ENCODE measurements at regions not wholly inside any gene's neighbourhood (a gene's known extent, or its start where the extent isn't known, plus 50 kb on each side); places are given as distances from the start of the nearest gene placed in this dataset.

GRCh38 chr6:87767478-87767877 lies 65.4 kb upstream of the AKIRIN2 start:
- Histone ChIP-seq H3K4me1 (peaks cover 2% of the 10 kb centered on the region), H3K27me3 (ENCODE audit: low read depth) (no peaks in the 10 kb centered on the region), H3K27ac (no peak overlapping the region), H3K4me3 (no peak overlapping the region), H3K9me3 (no peaks in the 10 kb centered on the region), H3K36me3 (no peaks in the 10 kb centered on the region)
- DNase-seq (no peak), ATAC-seq (no peak)
- TF ChIP-seq CTCF (IDR thresholded peaks at IDR 0.05), result no peak
- intact Hi-C loops (cut with DNase I), result no loop called here

GRCh38 chr6:87766211-87766610 lies 64.2 kb upstream of the AKIRIN2 start:
- Histone ChIP-seq H3K27ac (no peak overlapping the region), H3K36me3 (no peaks in the 10 kb centered on the region), H3K4me1 (no peaks in the 10 kb centered on the region), H3K27me3 (ENCODE audit: low read depth) (no peaks in the 10 kb centered on the region), H3K4me3 (no peak overlapping the region), H3K9me3 (no peaks in the 10 kb centered on the region)
- no peak for ATAC-seq
- no peak for DNase-seq
- no peak for TF ChIP-seq CTCF (IDR thresholded peaks at IDR 0.05)
- intact Hi-C loops (cut with DNase I), result no loop called here

GRCh38 chr6:87763901-87764300 lies 61.9 kb upstream of the AKIRIN2 start:
- DNase-seq (no peak), ATAC-seq (no peak)
- H3K9me3 ChIP-seq, result no peaks in the 10 kb centered on the region
- H3K4me1 ChIP-seq, result no peaks in the 10 kb centered on the region
- H3K4me3 ChIP-seq, result no peak overlapping the region
- no peak overlapping the region for H3K27ac ChIP-seq
- no peaks in the 10 kb centered on the region for H3K27me3 ChIP-seq (ENCODE audit: low read depth)
- intact Hi-C loops (cut with DNase I), result no loop called here
- H3K36me3 ChIP-seq, result no peaks in the 10 kb centered on the region
- no peak for TF ChIP-seq CTCF (IDR thresholded peaks at IDR 0.05)

DNA sequence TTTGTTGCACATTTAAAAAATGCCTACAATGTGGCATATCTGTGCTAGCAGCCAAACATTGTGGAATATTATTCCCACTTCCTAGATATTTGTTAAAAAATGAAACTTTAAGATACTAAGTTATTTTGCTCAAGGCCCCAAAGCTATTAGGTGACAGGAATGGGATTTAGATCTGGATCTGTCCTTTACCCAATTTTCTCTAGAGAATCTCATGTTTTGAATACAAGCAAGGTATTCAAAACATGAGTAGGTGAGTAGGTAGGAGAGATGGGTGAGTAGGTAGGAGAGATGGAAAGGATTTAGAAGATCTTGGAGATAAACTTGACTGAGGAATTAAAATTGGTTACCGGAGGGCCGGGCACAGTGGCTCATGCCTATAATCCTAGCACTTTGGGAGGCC lies 61.2 kb upstream of the AKIRIN2 start:
- DNase-seq (no peak), ATAC-seq (no peak)
- intact Hi-C loops (cut with DNase I), result no loop called here
- Histone ChIP-seq H3K27me3 (ENCODE audit: low read depth) (no peaks in the 10 kb centered on the region), H3K9me3 (no peaks in the 10 kb centered on the region), H3K4me3 (no peak overlapping the region), H3K36me3 (no peaks in the 10 kb centered on the region), H3K27ac (no peak overlapping the region), H3K4me1 (no peaks in the 10 kb centered on the region)
- TF ChIP-seq CTCF (IDR thresholded peaks at IDR 0.05), result no peak

DNA sequence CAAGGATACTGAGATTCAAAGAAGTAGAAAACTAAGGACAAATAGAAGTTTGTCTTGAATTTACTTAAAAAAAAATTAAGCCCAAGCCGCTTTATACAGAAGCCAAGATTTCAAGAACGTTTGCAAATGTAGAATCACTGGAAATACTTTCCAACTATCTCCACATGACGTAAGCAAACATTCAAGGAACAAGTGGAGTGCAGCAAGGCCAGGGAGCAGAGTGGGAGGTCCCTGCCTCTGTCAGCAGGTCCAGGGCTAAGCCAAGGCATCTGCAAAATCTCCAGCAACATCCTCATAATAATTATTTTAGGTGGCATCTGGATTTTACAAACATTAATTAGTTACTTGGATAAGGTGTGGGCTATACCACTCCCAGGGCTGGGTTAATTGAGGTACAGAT lies 60.1 kb upstream of the AKIRIN2 start:
- H3K36me3 ChIP-seq, result no peaks in the 10 kb centered on the region
- H3K27me3 ChIP-seq (ENCODE audit: low read depth), result no peaks in the 10 kb centered on the region
- no peak for DNase-seq
- H3K4me1 ChIP-seq, result peaks cover 5% of the 10 kb centered on the region
- no peak overlapping the region for H3K4me3 ChIP-seq
- no peak overlapping the region for H3K27ac ChIP-seq
- intact Hi-C loops (cut with DNase I), result no loop called here
- no peak for TF ChIP-seq CTCF (IDR thresholded peaks at IDR 0.05)
- peak in 1 of 2 donors; percentile 60 for ATAC-seq
- H3K9me3 ChIP-seq, result no peaks in the 10 kb centered on the region

DNA sequence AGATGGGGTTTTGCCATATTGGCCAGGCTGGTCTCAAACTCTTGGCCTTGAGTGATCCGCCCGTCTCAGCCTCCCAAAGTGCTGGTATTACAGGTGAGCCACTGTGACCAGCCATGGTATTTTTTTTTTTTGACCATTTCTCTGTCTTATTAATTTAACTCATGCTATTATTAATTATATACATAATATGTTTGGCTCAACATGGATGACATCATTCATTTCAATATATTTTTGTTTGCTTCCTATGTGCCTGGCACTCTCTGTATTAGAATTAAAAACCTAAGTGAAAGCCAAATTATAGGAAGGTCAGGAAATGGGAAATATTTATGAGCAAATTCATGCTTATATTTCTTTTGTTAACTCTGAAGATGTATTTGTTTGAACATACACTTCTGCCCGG lies 55.8 kb upstream of the AKIRIN2 start:
- DNase-seq (no peak), ATAC-seq (no peak)
- Histone ChIP-seq H3K9me3 (no peaks in the 10 kb centered on the region), H3K27me3 (ENCODE audit: low read depth) (no peaks in the 10 kb centered on the region), H3K27ac (no peak overlapping the region), H3K4me3 (no peak overlapping the region), H3K36me3 (no peaks in the 10 kb centered on the region), H3K4me1 (peaks cover 13% of the 10 kb centered on the region)
- intact Hi-C loops (cut with DNase I), result no loop called here
- no peak for TF ChIP-seq CTCF (IDR thresholded peaks at IDR 0.05)

Measured in lower lobe of right lung (tissue), 2 donors.